OCI-LY1 (cell line): ENCODE measurements at regions not wholly inside any gene's neighbourhood (a gene's known extent, or its start where the extent isn't known, plus 50 kb on each side); places are given as distances from the start of the nearest gene placed in this dataset.

Experiments
- EZH2 ChIP-seq: fragments of 200-600 bp; sonication (generic), shearing (Covaris generic); IDR thresholded peaks from 2 replicates; pipeline ENCODE4 v1.8.0; 2017; ENCODE audit warnings: borderline replicate concordance, mixed run types, mild to moderate bottlenecking, antibody characterized with exemption, low read length, moderate library complexity, mixed read lengths
- TF ChIP-seq, protein P1 (sequence below): fragments of 200-600 bp; sonication (generic), shearing (Covaris generic); IDR thresholded peaks from 2 replicates; pipeline ENCODE4 v1.5.1; 2017; ENCODE audit warnings: mild to moderate bottlenecking, antibody characterized with exemption, low read length, moderate library complexity, mixed read lengths

DNA sequence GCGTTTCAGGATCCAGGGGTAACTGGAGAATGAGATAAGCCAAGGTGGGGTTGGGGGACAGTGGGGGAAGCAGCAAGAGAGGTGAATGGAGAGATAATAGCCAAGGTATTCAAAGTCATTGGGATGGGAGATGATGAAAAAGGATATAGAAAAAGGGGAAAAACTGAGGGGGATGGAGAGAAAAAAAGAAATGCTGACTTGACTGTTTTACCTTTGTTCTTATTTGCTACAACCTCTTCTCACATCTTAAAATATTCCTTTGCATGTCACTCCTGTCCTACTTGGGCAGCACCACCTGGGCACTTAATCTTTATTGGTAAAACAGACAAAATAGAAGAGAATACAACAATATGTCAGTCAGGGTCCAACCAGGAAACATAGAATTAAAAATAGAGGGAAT, 56.0 kb upstream of the FNDC3A start:
- TF ChIP-seq, protein P1, sequence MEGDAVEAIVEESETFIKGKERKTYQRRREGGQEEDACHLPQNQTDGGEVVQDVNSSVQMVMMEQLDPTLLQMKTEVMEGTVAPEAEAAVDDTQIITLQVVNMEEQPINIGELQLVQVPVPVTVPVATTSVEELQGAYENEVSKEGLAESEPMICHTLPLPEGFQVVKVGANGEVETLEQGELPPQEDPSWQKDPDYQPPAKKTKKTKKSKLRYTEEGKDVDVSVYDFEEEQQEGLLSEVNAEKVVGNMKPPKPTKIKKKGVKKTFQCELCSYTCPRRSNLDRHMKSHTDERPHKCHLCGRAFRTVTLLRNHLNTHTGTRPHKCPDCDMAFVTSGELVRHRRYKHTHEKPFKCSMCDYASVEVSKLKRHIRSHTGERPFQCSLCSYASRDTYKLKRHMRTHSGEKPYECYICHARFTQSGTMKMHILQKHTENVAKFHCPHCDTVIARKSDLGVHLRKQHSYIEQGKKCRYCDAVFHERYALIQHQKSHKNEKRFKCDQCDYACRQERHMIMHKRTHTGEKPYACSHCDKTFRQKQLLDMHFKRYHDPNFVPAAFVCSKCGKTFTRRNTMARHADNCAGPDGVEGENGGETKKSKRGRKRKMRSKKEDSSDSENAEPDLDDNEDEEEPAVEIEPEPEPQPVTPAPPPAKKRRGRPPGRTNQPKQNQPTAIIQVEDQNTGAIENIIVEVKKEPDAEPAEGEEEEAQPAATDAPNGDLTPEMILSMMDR = no peak
- no peak for TF ChIP-seq EZH2
